Globus pallidus (tissue), 1 donor: ENCODE measurements at regions not wholly inside any gene's neighbourhood (a gene's known extent, or its start where the extent isn't known, plus 50 kb on each side); places are given as distances from the start of the nearest gene placed in this dataset.

Experiments used
- DNase-seq: peaks from one replicate; pipeline ENCODE4 v3.0.0-alpha.2; 2015; ENCODE audit warnings: low spot score

DNA sequence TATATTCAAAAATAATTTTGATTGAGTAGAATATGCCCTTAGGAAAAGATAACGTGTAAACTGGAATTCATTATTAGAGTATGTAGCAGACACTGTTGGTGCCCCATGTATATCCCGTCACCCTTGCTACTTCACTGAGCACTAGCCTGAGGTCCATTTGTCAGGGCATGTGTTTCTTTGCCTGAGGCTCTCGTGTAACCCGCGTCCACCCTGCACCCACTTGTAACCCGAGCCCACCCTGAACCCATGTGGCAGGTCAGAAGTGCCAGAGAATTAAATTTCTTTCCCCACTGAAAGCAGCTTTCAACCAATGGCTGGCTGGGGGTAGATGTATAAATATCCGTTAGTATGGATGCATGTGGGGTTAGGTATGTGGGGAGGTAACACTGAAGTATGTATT lies 474.2 kb upstream of the ZNF385D start:
- no peak for DNase-seq

DNA sequence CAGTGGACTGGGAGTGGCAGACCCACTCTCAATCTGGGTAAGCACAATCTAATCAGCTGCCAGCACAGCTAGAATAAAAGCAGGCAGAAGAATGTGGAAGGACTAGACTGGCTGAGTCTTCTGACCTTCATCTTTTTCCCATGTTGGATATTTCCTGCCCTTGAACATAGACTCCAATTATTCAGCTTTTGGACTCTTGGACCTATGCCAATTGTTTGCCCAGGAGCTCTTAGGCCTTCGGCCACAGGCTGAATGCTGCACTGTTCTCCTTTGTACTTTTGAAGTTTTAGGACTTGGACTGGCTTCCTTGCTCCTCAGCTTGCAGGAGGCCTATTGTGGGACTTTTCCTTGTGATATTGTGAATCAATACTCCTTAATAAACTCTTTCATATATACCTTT lies 477.7 kb upstream of the ZNF385D start:
- DNase-seq, result no peak

DNA sequence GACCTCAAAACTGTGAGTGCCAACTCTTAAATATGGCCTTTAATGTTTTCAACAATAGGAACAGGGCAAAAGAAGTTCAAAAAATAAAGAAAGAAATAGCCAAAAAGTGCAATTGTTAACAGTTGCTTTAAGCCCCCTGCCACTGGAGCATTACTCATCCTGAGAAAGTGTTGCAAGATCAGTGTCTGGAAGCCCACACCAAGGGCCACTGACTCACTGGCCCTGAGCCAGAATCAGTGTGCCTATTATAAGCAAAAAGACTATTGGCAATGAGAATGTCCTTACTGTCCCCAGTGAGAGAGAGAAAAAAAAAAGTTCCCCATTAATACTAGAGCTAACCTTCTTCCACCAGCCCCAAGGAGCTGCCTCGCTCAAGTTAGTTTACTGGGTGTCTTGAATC lies 480.1 kb upstream of the ZNF385D start:
- DNase-seq, result no peak

- DNase-seq, result no peak
These were observed 485.7 kb upstream of the ZNF385D start for GRCh38 chr3:22236490-22237270.

GRCh38 chr3:22239011-22239410 lies 488.0 kb upstream of the ZNF385D start:
- no peak for DNase-seq

DNA sequence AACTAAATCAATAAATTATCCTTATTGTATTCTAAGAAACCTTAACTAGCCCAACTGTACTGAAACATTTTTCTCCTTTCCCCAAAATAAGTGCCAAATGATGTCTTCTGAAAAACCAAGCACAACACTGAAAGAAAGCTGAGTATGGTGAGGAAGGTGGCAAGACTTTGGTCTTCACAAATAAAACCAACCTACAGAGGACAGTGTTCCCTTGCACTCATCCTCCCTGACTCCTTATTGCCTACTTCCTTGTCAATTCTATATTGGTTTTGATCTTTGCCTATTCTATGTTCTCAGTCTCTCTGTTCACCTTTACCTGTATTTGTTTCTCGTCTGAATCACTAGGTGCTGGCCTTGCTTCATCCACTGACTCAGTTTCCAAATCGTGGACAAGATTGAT lies 490.1 kb upstream of the ZNF385D start:
- no peak for DNase-seq

GRCh38 chr3:22244761-22245521 lies 493.9 kb upstream of the ZNF385D start:
- no peak for DNase-seq

DNA sequence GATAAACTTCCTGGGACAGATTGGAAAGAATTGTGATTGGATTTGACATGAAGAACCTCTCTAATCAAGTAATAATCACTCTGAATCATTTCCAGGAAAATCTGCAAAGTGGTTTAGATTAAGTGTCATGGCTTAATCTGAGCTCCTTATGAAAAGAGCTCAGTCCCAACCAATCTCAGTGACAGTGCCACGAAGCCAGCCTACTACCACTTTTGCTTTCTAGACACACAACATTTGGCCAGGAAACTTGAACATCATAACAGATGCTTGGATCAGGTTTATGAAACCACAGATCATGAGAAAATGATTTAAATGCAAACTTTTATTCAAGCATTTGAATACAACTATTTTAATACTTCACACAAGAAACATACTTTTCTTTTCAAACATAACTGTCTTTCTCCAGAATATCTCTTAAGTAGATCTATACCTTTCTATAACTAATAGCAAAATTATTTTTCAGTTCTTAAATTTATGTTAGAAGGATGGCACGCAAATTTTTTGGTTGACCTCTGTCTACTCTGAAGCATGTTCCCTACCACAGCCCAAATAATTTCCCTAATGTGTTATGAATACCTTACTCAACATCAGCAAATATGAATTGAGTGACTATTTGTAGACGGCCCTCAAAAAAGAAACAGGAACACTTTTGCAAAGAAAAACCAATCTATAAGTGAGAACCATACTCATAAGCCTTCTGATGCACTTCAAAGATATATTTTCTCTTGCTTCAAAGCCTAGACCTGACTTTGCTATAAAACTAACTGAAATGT lies 495.0 kb upstream of the ZNF385D start:
- no peak for DNase-seq

DNA sequence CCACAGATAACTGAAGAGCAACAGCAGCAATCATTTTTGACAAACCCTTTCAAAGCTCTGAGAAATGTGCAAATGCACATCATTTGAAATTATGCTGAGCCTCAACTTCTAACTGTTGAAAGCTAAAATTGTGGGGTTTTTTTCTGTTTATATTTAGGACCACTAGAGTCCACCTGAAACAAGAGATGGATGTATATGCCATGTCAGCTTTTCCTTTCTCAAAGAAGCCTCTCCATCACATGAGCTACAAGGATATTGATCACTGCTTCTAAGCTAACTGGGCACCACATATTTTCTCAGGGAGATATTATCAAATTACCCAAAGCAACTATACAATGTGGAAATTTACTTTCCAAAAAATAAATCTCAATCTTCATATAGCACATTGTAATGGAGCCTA lies 498.6 kb upstream of the ZNF385D start:
- no peak for DNase-seq

GRCh38 chr3:22257252-22257651 lies 506.2 kb upstream of the ZNF385D start:
- no peak for DNase-seq

- DNase-seq, result no peak
These were observed 511.4 kb upstream of the ZNF385D start for GRCh38 chr3:22262386-22262785.

- no peak for DNase-seq
These were observed 512.0 kb upstream of the ZNF385D start for GRCh38 chr3:22263042-22263441.

DNA sequence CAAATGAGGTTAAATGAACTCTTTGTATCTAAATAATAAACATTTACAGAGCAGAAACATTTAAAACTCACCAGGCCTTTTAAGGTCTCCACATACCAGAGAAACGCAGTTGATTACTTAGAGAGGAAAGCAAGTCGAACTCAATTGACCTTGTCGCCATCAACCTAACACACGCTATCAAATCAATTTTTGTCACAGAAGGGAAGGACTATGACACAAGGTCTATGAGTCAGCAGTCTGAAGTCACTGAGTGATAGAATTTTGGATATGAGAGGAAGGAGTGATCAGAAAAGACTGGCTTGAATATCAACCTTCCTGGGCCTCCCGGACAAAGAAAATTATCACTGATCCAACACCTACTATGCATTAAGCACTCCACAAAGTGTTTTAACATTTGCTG lies 514.4 kb upstream of the ZNF385D start:
- DNase-seq, result no peak

- no peak for DNase-seq
These were observed 518.8 kb upstream of the ZNF385D start for GRCh38 chr3:22269831-22270230.

- DNase-seq, result no peak
These were observed 525.3 kb upstream of the ZNF385D start for GRCh38 chr3:22276351-22276750.

GRCh38 chr3:22284559-22284958 lies 533.5 kb upstream of the ZNF385D start:
- no peak for DNase-seq

DNA sequence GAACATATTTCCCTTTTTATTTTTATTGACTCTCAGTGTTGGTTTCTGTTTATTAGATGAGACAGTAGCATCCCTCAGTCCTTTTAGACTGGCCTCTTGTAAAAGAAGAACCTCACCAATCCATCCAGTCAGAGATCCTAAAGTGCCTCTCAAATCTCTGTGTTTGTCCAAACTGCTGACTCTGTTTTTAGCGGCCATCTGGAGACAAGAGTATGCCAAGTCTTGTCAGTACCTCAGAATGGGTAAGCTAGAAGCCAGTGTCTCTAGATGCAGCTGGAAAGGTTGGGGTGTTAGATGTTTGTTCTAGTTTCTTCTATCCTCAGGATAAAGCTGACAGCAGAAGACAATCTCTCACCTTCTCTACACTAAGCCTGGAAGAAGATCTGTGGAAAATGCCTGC lies 537.7 kb upstream of the ZNF385D start:
- no peak for DNase-seq

- no peak for DNase-seq
These were observed 541.7 kb upstream of the ZNF385D start for GRCh38 chr3:22292681-22293080.

- no peak for DNase-seq
These were observed 545.6 kb upstream of the ZNF385D start for GRCh38 chr3:22296601-22297000.

GRCh38 chr3:22297436-22297835 lies 546.4 kb upstream of the ZNF385D start:
- no peak for DNase-seq

GRCh38 chr3:22306454-22306853 lies 555.4 kb upstream of the ZNF385D start:
- DNase-seq, result no peak

- DNase-seq, result no peak
These were observed 557.9 kb upstream of the ZNF385D start for GRCh38 chr3:22308871-22309270.

DNA sequence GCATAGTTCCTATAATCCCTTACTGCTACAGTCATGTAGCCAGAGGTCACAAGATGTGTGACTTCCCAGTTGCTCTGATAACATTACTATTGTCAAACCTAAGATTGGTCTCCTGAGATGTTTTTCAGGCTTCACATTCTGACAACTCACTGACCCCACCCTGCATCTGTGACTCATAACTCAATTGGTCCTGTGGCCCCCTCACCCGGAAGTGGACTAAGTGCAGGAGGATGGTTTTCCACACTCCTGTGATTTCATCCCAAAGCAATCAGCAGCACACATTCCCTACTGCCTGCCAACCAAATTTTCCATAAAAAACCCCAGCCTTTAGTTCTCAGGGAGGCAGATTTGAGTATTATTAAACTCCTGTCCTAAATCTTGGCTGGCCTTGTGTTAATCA lies 564.9 kb upstream of the ZNF385D start:
- no peak for DNase-seq
